ENCODE measurements at regions not wholly inside any gene's neighbourhood (a gene's known extent, or its start where the extent isn't known, plus 50 kb on each side); places are given as distances from the start of the nearest gene placed in this dataset.

DNA sequence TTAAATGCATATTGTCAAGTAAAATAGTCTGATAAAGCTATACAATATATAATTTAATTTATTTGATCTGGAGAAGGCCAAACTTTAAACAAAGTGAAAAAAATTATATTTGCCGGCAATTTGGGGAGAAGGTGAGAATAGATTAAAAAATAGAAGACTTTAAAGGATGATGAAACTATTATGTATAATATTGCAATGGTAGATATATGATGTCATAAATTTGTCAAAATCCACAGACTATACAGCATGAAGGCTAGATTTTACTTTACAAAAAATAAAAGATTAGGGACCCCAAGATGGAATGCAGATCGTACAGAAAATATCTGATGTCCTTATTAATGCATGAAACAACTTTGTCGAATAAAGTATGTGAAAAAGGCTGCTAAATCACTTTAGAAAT is 67.3 kb upstream of the MAL start:
- Histone ChIP-seq H3K36me3 (no peaks in the 10 kb centered on the region), H3K4me3 (no peak overlapping the region), H3K9me3 (no peaks in the 10 kb centered on the region), H3K27ac (no peak overlapping the region), H3K4me1 (ENCODE audit: insufficient read depth) (no peaks in the 10 kb centered on the region), H3K27me3 (no peaks in the 10 kb centered on the region)
- intact Hi-C loops (cut with DNase I): no loop called here
- 84 to 88% (median 87%) methylated on average over 3 of the region's 3 CpGs for WGBS, 3 donors
- no peak for DNase-seq
- TF ChIP-seq POLR2A (IDR thresholded peaks at IDR 0.05) (no peak), EP300 (IDR thresholded peaks at IDR 0.05) (no peak)
- TF ChIP-seq, protein P1, sequence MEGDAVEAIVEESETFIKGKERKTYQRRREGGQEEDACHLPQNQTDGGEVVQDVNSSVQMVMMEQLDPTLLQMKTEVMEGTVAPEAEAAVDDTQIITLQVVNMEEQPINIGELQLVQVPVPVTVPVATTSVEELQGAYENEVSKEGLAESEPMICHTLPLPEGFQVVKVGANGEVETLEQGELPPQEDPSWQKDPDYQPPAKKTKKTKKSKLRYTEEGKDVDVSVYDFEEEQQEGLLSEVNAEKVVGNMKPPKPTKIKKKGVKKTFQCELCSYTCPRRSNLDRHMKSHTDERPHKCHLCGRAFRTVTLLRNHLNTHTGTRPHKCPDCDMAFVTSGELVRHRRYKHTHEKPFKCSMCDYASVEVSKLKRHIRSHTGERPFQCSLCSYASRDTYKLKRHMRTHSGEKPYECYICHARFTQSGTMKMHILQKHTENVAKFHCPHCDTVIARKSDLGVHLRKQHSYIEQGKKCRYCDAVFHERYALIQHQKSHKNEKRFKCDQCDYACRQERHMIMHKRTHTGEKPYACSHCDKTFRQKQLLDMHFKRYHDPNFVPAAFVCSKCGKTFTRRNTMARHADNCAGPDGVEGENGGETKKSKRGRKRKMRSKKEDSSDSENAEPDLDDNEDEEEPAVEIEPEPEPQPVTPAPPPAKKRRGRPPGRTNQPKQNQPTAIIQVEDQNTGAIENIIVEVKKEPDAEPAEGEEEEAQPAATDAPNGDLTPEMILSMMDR (IDR thresholded peaks at IDR 0.05): no peak

DNA sequence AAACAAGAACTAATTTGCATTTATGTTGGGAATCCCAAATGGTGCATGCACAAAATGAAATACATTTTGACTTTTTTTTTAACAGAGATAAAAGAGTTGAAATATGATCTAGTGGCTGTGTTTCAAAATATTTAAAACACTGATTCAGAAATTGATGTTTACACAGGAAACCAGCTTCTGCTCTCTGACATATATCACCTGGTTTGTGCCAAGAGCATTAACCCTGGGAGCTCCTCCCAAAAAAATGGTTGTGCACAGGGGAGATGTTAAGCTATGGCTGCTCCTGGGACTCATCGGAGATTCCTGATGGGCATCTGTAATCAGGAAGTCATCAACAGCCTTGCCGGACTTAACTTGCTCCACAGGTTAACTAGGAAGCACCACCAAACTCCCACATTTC is 65.2 kb upstream of the MAL start:
- no peak for DNase-seq
- Histone ChIP-seq H3K9me3 (no peaks in the 10 kb centered on the region), H3K4me1 (ENCODE audit: insufficient read depth) (no peaks in the 10 kb centered on the region), H3K4me3 (no peak overlapping the region), H3K27ac (no peak overlapping the region), H3K27me3 (no peaks in the 10 kb centered on the region), H3K36me3 (no peaks in the 10 kb centered on the region)
- WGBS, 3 donors: 47 to 64% (median 56%) methylated on average over 2 of the region's 2 CpGs
- intact Hi-C loops (cut with DNase I): no loop called here
- no peak for TF ChIP-seq EP300 (IDR thresholded peaks at IDR 0.05)
- TF ChIP-seq POLR2A (IDR thresholded peaks at IDR 0.05): no peak
- TF ChIP-seq, protein P1 (IDR thresholded peaks at IDR 0.05): no peak

DNA sequence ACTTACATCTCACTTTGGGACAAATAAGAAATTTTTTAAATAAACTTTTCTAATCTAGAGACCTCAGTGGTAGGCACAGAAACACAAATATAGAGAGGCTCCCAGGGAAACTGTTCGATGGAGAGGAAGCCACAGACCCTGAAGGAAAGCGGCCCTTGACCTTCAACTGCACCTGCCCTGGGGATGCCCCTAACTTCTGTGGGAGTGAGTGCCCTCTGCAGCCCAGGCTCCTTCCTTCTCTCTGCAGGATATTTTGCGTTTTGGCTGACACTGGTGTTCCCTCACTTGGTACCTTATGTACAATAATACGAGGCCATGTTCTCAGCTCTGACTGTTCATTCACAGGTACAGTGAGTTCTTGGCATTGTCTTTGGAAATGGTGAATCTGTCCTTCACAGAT is 64.8 kb upstream of the MAL start:
- intact Hi-C loops (cut with DNase I): no loop called here
- no peak for TF ChIP-seq EP300 (IDR thresholded peaks at IDR 0.05)
- TF ChIP-seq, protein P1 (IDR thresholded peaks at IDR 0.05): no peak
- TF ChIP-seq POLR2A (IDR thresholded peaks at IDR 0.05): no peak
- Histone ChIP-seq H3K27me3 (no peaks in the 10 kb centered on the region), H3K4me1 (ENCODE audit: insufficient read depth) (no peaks in the 10 kb centered on the region), H3K4me3 (no peak overlapping the region), H3K36me3 (no peaks in the 10 kb centered on the region), H3K27ac (no peak overlapping the region), H3K9me3 (no peaks in the 10 kb centered on the region)
- DNase-seq: no peak
- 35 to 51% (median 38%) methylated on average over 4 of the region's 4 CpGs for WGBS, 3 donors

DNA sequence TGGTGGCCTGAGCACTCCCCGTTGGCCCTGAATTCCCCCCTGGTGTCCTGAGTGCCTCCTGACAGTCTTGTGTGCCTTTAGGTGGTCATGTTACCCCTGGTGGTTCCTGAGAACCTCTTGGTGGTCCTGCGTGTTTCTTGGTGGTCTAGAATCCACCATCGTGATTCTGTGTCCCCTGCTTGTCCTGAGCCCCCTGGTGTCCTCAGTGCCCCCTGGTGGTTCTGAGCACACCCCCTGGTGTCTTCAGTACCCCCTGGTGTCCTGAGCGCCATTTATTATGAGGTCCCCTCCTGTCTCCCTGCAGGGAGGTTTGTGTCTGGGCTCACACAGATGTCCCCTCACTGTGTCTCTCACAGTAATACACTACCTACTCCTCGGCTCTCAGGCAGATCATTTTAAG is 61.3 kb upstream of the MAL start:
- H3K9me3 ChIP-seq: no peaks in the 10 kb centered on the region
- no peaks in the 10 kb centered on the region for H3K4me1 ChIP-seq (ENCODE audit: insufficient read depth)
- H3K4me3 ChIP-seq: no peak overlapping the region
- no peaks in the 10 kb centered on the region for H3K36me3 ChIP-seq
- DNase-seq: no peak
- H3K27ac ChIP-seq: no peak overlapping the region
- TF ChIP-seq EP300 (IDR thresholded peaks at IDR 0.05) (no peak), POLR2A (IDR thresholded peaks at IDR 0.05) (no peak)
- TF ChIP-seq, protein P1 (IDR thresholded peaks at IDR 0.05): no peak
- no peaks in the 10 kb centered on the region for H3K27me3 ChIP-seq
- intact Hi-C loops (cut with DNase I): no loop called here
- WGBS, 3 donors: 72 to 80% (median 74%) methylated on average over 5 of the region's 5 CpGs

DNA sequence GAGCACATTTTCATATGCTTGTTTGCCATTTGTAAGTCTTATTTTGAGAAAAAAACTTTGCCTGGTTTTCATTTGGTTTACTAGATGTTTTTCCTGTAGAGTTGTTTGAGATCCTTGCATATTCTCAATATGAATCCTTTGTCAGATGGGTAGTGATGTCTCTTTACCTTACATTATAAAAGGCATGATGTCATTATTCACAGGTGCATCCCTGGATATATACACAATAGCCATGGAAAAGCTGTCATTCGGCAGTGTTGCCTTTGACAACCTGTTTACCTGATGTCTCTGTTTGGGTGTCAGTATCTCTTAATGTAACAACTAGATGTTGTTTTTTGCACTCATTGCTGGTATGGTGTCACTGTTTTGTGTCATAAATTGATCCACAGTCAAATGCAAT is 58.8 kb upstream of the MAL start:
- Histone ChIP-seq H3K4me3 (no peak overlapping the region), H3K4me1 (ENCODE audit: insufficient read depth) (no peaks in the 10 kb centered on the region)

More for the DNA sequence above, 58.8 kb upstream of the MAL start:
- Histone ChIP-seq H3K27me3 (no peaks in the 10 kb centered on the region), H3K36me3 (no peaks in the 10 kb centered on the region), H3K27ac (no peak overlapping the region), H3K9me3 (no peaks in the 10 kb centered on the region)
- 78 to 89% (median 82%) methylated on average over 1 of the region's 1 CpG for WGBS, 3 donors
- DNase-seq: no peak
- TF ChIP-seq EP300 (IDR thresholded peaks at IDR 0.05) (no peak), POLR2A (IDR thresholded peaks at IDR 0.05) (no peak)
- TF ChIP-seq, protein P1 (IDR thresholded peaks at IDR 0.05): no peak
- intact Hi-C loops (cut with DNase I): no loop called here
